IMR-90 (cell line): ENCODE measurements at regions not wholly inside any gene's neighbourhood (a gene's known extent, or its start where the extent isn't known, plus 50 kb on each side); places are given as distances from the start of the nearest gene placed in this dataset.

Experiments used
- ATAC-seq: fragments of 200-7000 bp; cut with Tn5 transposase; 2 replicates; pipeline ENCODE4 v1.9.1; 2020; ENCODE audit warnings: low read depth, mild to moderate bottlenecking, moderate library complexity
- BruUV-seq: library from RNA; stranded (reverse); fragments of 400-500 nt; replicated peaks from 2 replicates; lab custom pipeline; 2021; lab: Mats Ljungman, UMichigan
- CTCF ChIA-PET: fragments of 300-600 bp; formaldehyde crosslinking; extraction: SDS; loops from one replicate; lab custom pipeline; 2021; ENCODE audit warnings: antibody characterized with exemption; lab: Yijun Ruan, JAX
- POLR2A ChIA-PET: fragments of 300-600 bp; sonication (Branson Sonifier 250); formaldehyde crosslinking; loops from one replicate; lab custom pipeline; 2022; ENCODE audit warnings: antibody characterized with exemption; ENCODE audit not compliant: unreplicated experiment; lab: Charles Lee
- DNase-seq: peaks from one replicate; pipeline ENCODE4 v3.0.0; 2013
- H2AFZ ChIP-seq: replicated peaks from 2 replicates; pipeline ENCODE3; 2013; ENCODE audit warnings: low read length, mild to moderate bottlenecking; ENCODE audit not compliant: poor library complexity
- H2AK5ac ChIP-seq: 2 replicates; pipeline ENCODE4 v1.6.1; 2013; ENCODE audit warnings: low read depth, low read length, inconsistent platforms
- H2AK9ac ChIP-seq: replicated peaks from 2 replicates; pipeline ENCODE3; 2013; ENCODE audit warnings: mild to moderate bottlenecking, low read depth, low read length, moderate library complexity; ENCODE audit not compliant: poor library complexity
- H2BK120ac ChIP-seq: 2 replicates; pipeline ENCODE4 v1.6.1; 2013; ENCODE audit warnings: low read depth, low read length, inconsistent platforms
- H2BK15ac ChIP-seq: 3 replicates; pipeline ENCODE4 v1.6.1; 2013; ENCODE audit warnings: low read depth, low read length, inconsistent platforms
- H2BK20ac ChIP-seq: 2 replicates; pipeline ENCODE4 v1.6.1; 2013; ENCODE audit warnings: low read depth, mild to moderate bottlenecking, inconsistent platforms, low read length, moderate library complexity
- H2BK5ac ChIP-seq: 2 replicates; pipeline ENCODE4 v1.6.1; 2013; ENCODE audit warnings: mild to moderate bottlenecking, low read depth, low read length, inconsistent platforms; ENCODE audit not compliant: poor library complexity, severe bottlenecking
- H3K14ac ChIP-seq: replicated peaks from 2 replicates; pipeline ENCODE4 v1.6.1; 2013; ENCODE audit warnings: low read depth, low read length, inconsistent platforms
- H3K18ac ChIP-seq: 2 replicates; pipeline ENCODE4 v1.6.1; 2013; ENCODE audit warnings: low read depth, low read length, control low read depth
- H3K23ac ChIP-seq: 2 replicates; pipeline ENCODE4 v1.6.1; 2013; ENCODE audit warnings: low read depth, low read length, inconsistent platforms
- H3K27ac ChIP-seq: 2 replicates; pipeline ENCODE4 v1.5.1; 2013; ENCODE audit warnings: mild to moderate bottlenecking, control low read depth, low read length; ENCODE audit not compliant: insufficient read depth
- H3K27me3 ChIP-seq: 2 replicates; pipeline ENCODE4 v1.6.1; 2013; ENCODE audit warnings: low read length; ENCODE audit not compliant: control insufficient read depth, insufficient read depth
- H3K36me3 ChIP-seq: 2 replicates; pipeline ENCODE4 v1.6.1; 2013; ENCODE audit warnings: low read length, mixed read lengths; ENCODE audit not compliant: control insufficient read depth, insufficient read depth
- H3K4ac ChIP-seq: 2 replicates; pipeline ENCODE4 v1.6.1; 2013; ENCODE audit warnings: low read depth, low read length, inconsistent platforms
- H3K4me1 ChIP-seq: 2 replicates; pipeline ENCODE4 v1.6.1; 2013; ENCODE audit warnings: low read length, mixed read lengths; ENCODE audit not compliant: control insufficient read depth, insufficient read depth
- H3K4me2 ChIP-seq: 2 replicates; pipeline ENCODE4 v1.6.1; 2013; ENCODE audit warnings: low read depth, mild to moderate bottlenecking, control low read depth, low read length, moderate library complexity
- H3K4me3 ChIP-seq: 2 replicates; pipeline ENCODE4 v1.5.1; 2013; ENCODE audit warnings: low read depth, mild to moderate bottlenecking, control low read depth, low read length, moderate library complexity; ENCODE audit not compliant: insufficient read depth
- H3K56ac ChIP-seq: 2 replicates; pipeline ENCODE4 v1.6.1; 2013; ENCODE audit warnings: low read length, inconsistent platforms; ENCODE audit not compliant: insufficient read depth; ENCODE audit errors: extremely low read depth
- H3K79me1 ChIP-seq, 2 experiments: 2 replicates each; pipeline ENCODE4 v1.6.1; 2013; ENCODE audit warnings: low read length in 2 of 2, inconsistent platforms in 1 of 2, low read depth in 1 of 2
- H3K9ac ChIP-seq: 2 replicates; pipeline ENCODE4 v1.6.1; 2013; ENCODE audit warnings: low read depth, low read length, control low read depth
- H3K9me1 ChIP-seq: 2 replicates; pipeline ENCODE4 v1.6.1; 2013; ENCODE audit warnings: low read length, inconsistent platforms; ENCODE audit not compliant: insufficient read depth
- H3K9me3 ChIP-seq: 2 replicates; pipeline ENCODE4 v1.6.1; 2013; ENCODE audit warnings: low read length; ENCODE audit not compliant: control insufficient read depth, insufficient read depth
- H4K20me1 ChIP-seq: 2 replicates; pipeline ENCODE4 v1.6.1; 2013; ENCODE audit warnings: low read length, inconsistent platforms; ENCODE audit not compliant: insufficient read depth
- H4K5ac ChIP-seq: 2 replicates; pipeline ENCODE4 v1.6.1; 2013; ENCODE audit warnings: mild to moderate bottlenecking, low read depth, low read length, control low read depth
- H4K8ac ChIP-seq, 2 experiments: 2 replicates each; pipeline ENCODE4 v1.6.1; 2013; ENCODE audit warnings: low read depth in 2 of 2, low read length in 2 of 2, control low read depth in 1 of 2, inconsistent platforms in 1 of 2
- H4K91ac ChIP-seq: 2 replicates; pipeline ENCODE4 v1.6.1; 2013; ENCODE audit warnings: low read depth, low read length, inconsistent platforms; ENCODE audit not compliant: insufficient read depth
- CEBPB ChIP-seq: IDR thresholded peaks from 2 replicates; pipeline ENCODE4 v1.6.1; 2012; ENCODE audit warnings: low read depth, low read length, improper control_type of control experiment
- CHD1 ChIP-seq: IDR thresholded peaks from 2 replicates; pipeline ENCODE4 v1.6.1; 2012; ENCODE audit warnings: low read depth, low read length, improper control_type of control experiment
- MAZ ChIP-seq: IDR thresholded peaks from 2 replicates; pipeline ENCODE4 v1.6.1; 2012; ENCODE audit warnings: low read depth, mild to moderate bottlenecking, low read length, improper control_type of control experiment, moderate library complexity, borderline replicate concordance
- RFX5 ChIP-seq: IDR thresholded peaks from 2 replicates; pipeline ENCODE4 v1.8.0; 2012; ENCODE audit warnings: low read depth, mild to moderate bottlenecking, low read length, moderate library complexity
- WGBS, 2 experiments: methylation state at CpG; one replicate each; pipeline versions ENCODE4 v1.1.5 to v1.1.7; 2013; ENCODE audit warnings: missing lambda C conversion rate in 2 of 2; ENCODE audit not compliant: insufficient read length in 1 of 2; ENCODE audit errors: extremely low coverage in 2 of 2; 5-methylcytosine and 5-hydroxymethylcytosine counted together
- dilution Hi-C: fragments of 300-500 bp; cut with HindIII; formaldehyde crosslinking; loops from one replicate; pipeline ENCODE4 v1.14.3; 2018; ENCODE audit warnings: low sequenced_read_pairs; ENCODE audit not compliant: unreplicated experiment
- in situ Hi-C: fragments of 300-500 bp; cut with MboI; formaldehyde crosslinking; loops from 3 replicates; pipeline ENCODE4 v1.14.3; 2019; ENCODE audit warnings: low sequenced_read_pairs, inconsistent platforms, mixed read lengths
- intact Hi-C: fragments of 100-400 bp; cut with micrococcal nuclease; formaldehyde crosslinking; loops from 2 replicates; pipeline ENCODE4 v1.10.0; 2022

DNA sequence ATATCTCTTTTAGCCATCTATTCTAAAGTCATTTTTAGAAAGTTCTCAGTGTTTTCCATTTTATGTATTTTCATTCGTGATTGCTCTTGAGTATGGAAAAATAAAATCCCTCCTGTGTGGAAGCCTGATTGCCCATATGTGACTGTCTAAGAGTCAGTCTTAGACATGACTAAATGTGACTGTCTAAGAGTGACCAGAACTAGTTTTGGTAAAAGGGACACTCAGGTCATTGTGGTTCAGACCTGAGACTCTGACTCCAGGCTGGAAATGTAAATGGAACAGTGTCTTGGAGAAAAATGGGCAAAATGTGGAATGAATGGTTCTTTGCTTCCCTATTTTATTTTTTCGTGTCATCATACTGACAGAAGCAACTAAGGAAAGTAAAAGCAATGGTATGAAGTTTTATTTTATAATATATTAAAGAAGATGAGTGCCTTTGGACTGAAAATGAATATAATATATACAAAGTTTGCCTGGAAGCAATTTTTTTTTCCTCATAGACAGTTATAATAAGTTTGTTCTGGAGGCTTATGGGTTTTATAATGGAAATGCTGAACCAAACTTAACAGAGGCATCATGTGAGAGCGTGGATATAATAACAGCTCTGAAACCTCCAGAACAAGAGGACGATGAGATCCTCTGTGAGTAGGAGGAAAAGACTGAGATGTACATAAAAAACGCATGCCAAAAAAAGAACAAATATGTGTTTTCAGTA is 264.4 kb downstream of the ZPLD1 start:
- POLR2A ChIA-PET = no interaction called here
- H2BK20ac ChIP-seq = no peak overlapping the region
- H3K36me3 ChIP-seq = no peaks in the 10 kb centered on the region
- no peaks in the 10 kb centered on the region for H3K9me3 ChIP-seq
- DNase-seq (no peak), ATAC-seq (no peak)
- H2BK5ac ChIP-seq = no peak overlapping the region
- TF ChIP-seq RFX5 = no peak
- TF ChIP-seq CEBPB = no peak
- no peak for TF ChIP-seq MAZ
- no peak for TF ChIP-seq CHD1
- H2BK120ac ChIP-seq = no peak overlapping the region
- no peaks in the 10 kb centered on the region for H3K27me3 ChIP-seq
- no peak overlapping the region for H2BK15ac ChIP-seq
- in situ Hi-C loops (no loop called here), intact Hi-C loops (no loop called here), dilution Hi-C loops (no loop called here)
- H2AFZ ChIP-seq = no peak overlapping the region
- H3K56ac ChIP-seq = no peak overlapping the region
- no peak overlapping the region for H3K9ac ChIP-seq
- H4K5ac ChIP-seq = no peak overlapping the region
- no peak overlapping the region for H4K8ac ChIP-seq
- no peak overlapping the region for H3K23ac ChIP-seq
- no peaks in the 10 kb centered on the region for H4K20me1 ChIP-seq
- H3K79me1 ChIP-seq = no peaks in the 10 kb centered on the region
- WGBS, 2 experiments = no CpG with 5 or more reads among the region's 5 CpGs
- H4K91ac ChIP-seq = no peak overlapping the region
- no peak overlapping the region for H3K4me3 ChIP-seq
- CTCF ChIA-PET = no interaction called here
- H3K9me1 ChIP-seq = no peaks in the 10 kb centered on the region
- no peaks in the 10 kb centered on the region for H3K4me1 ChIP-seq
- BruUV-seq = no TSS peak
- no peak overlapping the region for H2AK9ac ChIP-seq
- no peak overlapping the region for H3K4ac ChIP-seq
- no peak overlapping the region for H2AK5ac ChIP-seq
- no peak overlapping the region for H3K14ac ChIP-seq
- H3K4me2 ChIP-seq = no peak overlapping the region
- no peak overlapping the region for H3K27ac ChIP-seq
- no peak overlapping the region for H3K18ac ChIP-seq
